HEK293T (cell line): ENCODE measurements at regions not wholly inside any gene's neighbourhood (a gene's known extent, or its start where the extent isn't known, plus 50 kb on each side); places are given as distances from the start of the nearest gene placed in this dataset.

Experiments
- BHLHE40 ChIP-seq: fragments of 450-650 bp; IDR thresholded peaks from 2 replicates; pipeline ENCODE4 v1.6.1; 2016; ENCODE audit warnings: mild to moderate bottlenecking, moderate library complexity, borderline replicate concordance
- CTBP1 ChIP-seq: fragments of 450-650 bp; IDR thresholded peaks from 2 replicates; pipeline ENCODE4 v1.6.1; 2016; ENCODE audit warnings: borderline replicate concordance
- ELF4 ChIP-seq: fragments of 450-650 bp; IDR thresholded peaks from 2 replicates; pipeline ENCODE4 v1.6.1; 2017; ENCODE audit warnings: antibody characterized with exemption
- FOXA1 ChIP-seq: fragments of 450-650 bp; IDR thresholded peaks from 2 replicates; pipeline ENCODE4 v1.6.1; 2016; ENCODE audit warnings: mild to moderate bottlenecking
- FOXK2 ChIP-seq: fragments of 450-650 bp; IDR thresholded peaks from 2 replicates; pipeline ENCODE4 v1.6.1; 2016; ENCODE audit warnings: mild to moderate bottlenecking
- FOXM1 ChIP-seq: fragments of 450-650 bp; IDR thresholded peaks from 2 replicates; pipeline ENCODE4 v1.6.1; 2017; ENCODE audit warnings: mild to moderate bottlenecking, borderline replicate concordance
- HDGF ChIP-seq: fragments of 450-650 bp; IDR thresholded peaks from 2 replicates; pipeline ENCODE4 v1.6.1; 2017; ENCODE audit warnings: antibody characterized with exemption, borderline replicate concordance

DNA sequence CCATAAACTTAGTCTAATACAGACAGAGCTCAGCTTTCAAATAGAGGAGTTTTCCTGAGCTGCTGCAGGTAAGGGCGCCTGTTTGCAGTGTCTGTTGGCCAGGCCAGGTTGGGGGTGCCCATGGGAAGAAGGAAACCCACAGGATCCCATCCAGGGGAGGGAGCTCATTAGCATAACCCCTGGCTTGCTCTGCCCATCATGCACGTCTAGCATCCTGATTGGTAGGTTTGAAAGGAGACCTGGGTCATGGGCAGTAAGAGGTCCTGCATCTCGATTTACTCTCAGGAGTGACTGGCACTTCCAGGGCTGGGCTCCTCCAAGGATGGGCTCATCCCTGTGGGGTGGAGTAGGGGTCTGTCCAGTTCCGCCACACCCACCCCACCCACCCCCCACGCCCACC, 103.7 kb upstream of the CLDN14 start:
- TF ChIP-seq FOXK2 (no peak), FOXA1 (no peak), FOXM1 (no peak), CTBP1 (no peak), HDGF (no peak), BHLHE40 (no peak), ELF4 (no peak)
